SK-N-SH treated with all-trans-retinoic acid at 6 μM for 48 hours (cell line): ENCODE measurements at regions not wholly inside any gene's neighbourhood (a gene's known extent, or its start where the extent isn't known, plus 50 kb on each side); places are given as distances from the start of the nearest gene placed in this dataset.

Source experiments
- ATAC-seq: fragments of 200-7000 bp; cut with Tn5 transposase; 3 replicates; pipeline ENCODE4 v1.9.1; 2020; ENCODE audit warnings: mild to moderate bottlenecking, moderate library complexity
- ARNTL ChIP-seq: fragments of 450-650 bp; formaldehyde crosslinking; IDR thresholded peaks from 2 replicates; pipeline ENCODE4 v1.5.0; 2020; ENCODE audit warnings: low read depth, mild to moderate bottlenecking, moderate library complexity, borderline replicate concordance
- BACH2 ChIP-seq: fragments of 250-450 bp; sonication (Bioruptor Pico); IDR thresholded peaks from 2 replicates; pipeline ENCODE4 v1.9.0; 2021; ENCODE audit warnings: mild to moderate bottlenecking, borderline replicate concordance
- CSDC2 ChIP-seq: fragments of 250-450 bp; sonication (Bioruptor Pico); IDR thresholded peaks from 2 replicates; pipeline ENCODE4 v1.5.0; 2020; ENCODE audit warnings: mild to moderate bottlenecking, moderate library complexity
- ESRRG ChIP-seq: fragments of 250-450 bp; sonication (Bioruptor Pico); IDR thresholded peaks from 2 replicates; pipeline ENCODE4 v1.6.1; 2021; ENCODE audit warnings: mild to moderate bottlenecking
- OSR1 ChIP-seq: fragments of 250-450 bp; sonication (Bioruptor Pico); IDR thresholded peaks from 2 replicates; pipeline ENCODE4 v1.8.0; 2022; ENCODE audit warnings: moderate library complexity, mild to moderate bottlenecking, inconsistent platforms
- PPARA ChIP-seq: fragments of 250-450 bp; sonication (Bioruptor Pico); IDR thresholded peaks from 2 replicates; pipeline ENCODE4 v1.5.0; 2020; ENCODE audit warnings: mild to moderate bottlenecking, borderline replicate concordance
- RARB ChIP-seq: fragments of 250-450 bp; sonication (Bioruptor Pico); IDR thresholded peaks from 2 replicates; pipeline ENCODE4 v1.8.0; 2021; ENCODE audit warnings: mild to moderate bottlenecking, moderate library complexity
- SNAI2 ChIP-seq: fragments of 250-450 bp; sonication (Bioruptor Pico); IDR thresholded peaks from 2 replicates; pipeline ENCODE4 v1.5.0; 2020; ENCODE audit warnings: mild to moderate bottlenecking, moderate library complexity
- TCF4 ChIP-seq: fragments of 250-450 bp; sonication (Bioruptor Pico); IDR thresholded peaks from 2 replicates; pipeline ENCODE4 v1.8.0; 2021; ENCODE audit warnings: mild to moderate bottlenecking, moderate library complexity, borderline replicate concordance
- TOX ChIP-seq: fragments of 250-450 bp; sonication (Bioruptor Pico); IDR thresholded peaks from 2 replicates; pipeline ENCODE4 v1.8.0; 2021; ENCODE audit warnings: mild to moderate bottlenecking, moderate library complexity, borderline replicate concordance
- ZC3H10 ChIP-seq: fragments of 250-450 bp; sonication (Bioruptor Pico); IDR thresholded peaks from 2 replicates; pipeline ENCODE4 v1.5.1; 2021; ENCODE audit warnings: mild to moderate bottlenecking, moderate library complexity
- ZFP3 ChIP-seq: fragments of 250-450 bp; sonication (Bioruptor Pico); IDR thresholded peaks from 2 replicates; pipeline ENCODE4 v1.5.0; 2020; ENCODE audit warnings: mild to moderate bottlenecking, moderate library complexity
- ZFP30 ChIP-seq: fragments of 450-650 bp; formaldehyde crosslinking; IDR thresholded peaks from 2 replicates; pipeline ENCODE4 v1.5.0; 2022; ENCODE audit warnings: mild to moderate bottlenecking, moderate library complexity
- ZNF70 ChIP-seq: fragments of 450-650 bp; formaldehyde crosslinking; IDR thresholded peaks from 2 replicates; pipeline ENCODE4 v1.5.0; 2020; ENCODE audit warnings: mild to moderate bottlenecking, moderate library complexity
- TF ChIP-seq, protein P1 (sequence below): fragments of 250-450 bp; sonication (Bioruptor Pico); IDR thresholded peaks from 2 replicates; pipeline ENCODE4 v1.5.1; 2020; ENCODE audit warnings: low read depth, mild to moderate bottlenecking, moderate library complexity
- TF ChIP-seq, protein P2 (sequence below): fragments of 250-450 bp; sonication (Bioruptor Pico); IDR thresholded peaks from 2 replicates; pipeline ENCODE4 v1.8.0; 2021; ENCODE audit warnings: low read depth, mild to moderate bottlenecking, moderate library complexity, borderline replicate concordance
- TF ChIP-seq, protein P3 (sequence below): fragments of 250-450 bp; sonication (Bioruptor Pico); IDR thresholded peaks from 2 replicates; pipeline ENCODE4 v1.8.0; 2020; ENCODE audit warnings: mild to moderate bottlenecking, moderate library complexity, borderline replicate concordance
- TF ChIP-seq, protein P4 (sequence below): fragments of 250-450 bp; sonication (Bioruptor Pico); IDR thresholded peaks from 2 replicates; pipeline ENCODE4 v1.5.1; 2021; ENCODE audit warnings: mild to moderate bottlenecking, moderate library complexity
- TF ChIP-seq, protein P5 (sequence below): fragments of 250-450 bp; sonication (Bioruptor Pico); IDR thresholded peaks from 2 replicates; pipeline ENCODE4 v1.5.0; 2020; ENCODE audit warnings: mild to moderate bottlenecking, moderate library complexity

DNA sequence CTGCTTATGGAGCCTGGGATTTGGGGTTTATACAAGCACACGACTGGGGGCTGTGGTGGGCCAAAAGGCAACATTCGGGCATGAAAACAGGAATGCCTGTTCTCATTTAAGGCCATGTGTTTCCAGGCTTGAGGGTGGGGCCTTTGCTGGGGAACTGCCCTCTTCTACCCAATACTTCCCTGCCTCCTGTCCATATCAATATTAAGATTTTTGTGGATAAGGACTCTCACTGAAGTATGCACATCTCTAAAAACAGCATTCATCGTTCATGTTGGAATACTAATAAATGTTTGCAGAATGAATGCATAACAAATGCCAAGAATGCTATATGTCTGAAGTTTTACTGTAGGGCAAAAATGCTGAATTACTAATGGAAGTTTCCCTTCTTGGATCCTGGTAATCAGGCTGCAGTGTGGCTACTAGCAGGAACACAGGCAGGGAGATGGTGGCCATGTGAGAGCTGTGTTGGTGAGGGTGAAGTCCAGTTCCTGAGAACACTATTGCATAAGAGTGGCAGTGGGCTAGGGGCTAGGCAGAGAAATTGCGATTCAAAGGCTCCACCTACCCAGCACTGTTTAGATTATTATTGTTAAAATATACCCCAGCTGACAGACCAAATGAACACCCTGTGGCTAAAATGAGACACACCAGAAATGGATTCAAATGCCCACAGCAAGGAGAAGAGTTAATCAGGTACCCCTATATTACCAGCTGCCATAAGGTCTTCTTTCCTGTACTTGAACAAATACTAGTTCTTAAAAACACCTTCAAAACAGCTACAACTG is 644.3 kb downstream of the EPM2A start:
- no peak for TF ChIP-seq SNAI2
- TF ChIP-seq ZFP30 (CRISPR knock-in tag): no peak
- no peak for TF ChIP-seq OSR1 (CRISPR knock-in tag)
- no peak for TF ChIP-seq TOX
- TF ChIP-seq PPARA (CRISPR knock-in tag): no peak
- TF ChIP-seq, protein P1, sequence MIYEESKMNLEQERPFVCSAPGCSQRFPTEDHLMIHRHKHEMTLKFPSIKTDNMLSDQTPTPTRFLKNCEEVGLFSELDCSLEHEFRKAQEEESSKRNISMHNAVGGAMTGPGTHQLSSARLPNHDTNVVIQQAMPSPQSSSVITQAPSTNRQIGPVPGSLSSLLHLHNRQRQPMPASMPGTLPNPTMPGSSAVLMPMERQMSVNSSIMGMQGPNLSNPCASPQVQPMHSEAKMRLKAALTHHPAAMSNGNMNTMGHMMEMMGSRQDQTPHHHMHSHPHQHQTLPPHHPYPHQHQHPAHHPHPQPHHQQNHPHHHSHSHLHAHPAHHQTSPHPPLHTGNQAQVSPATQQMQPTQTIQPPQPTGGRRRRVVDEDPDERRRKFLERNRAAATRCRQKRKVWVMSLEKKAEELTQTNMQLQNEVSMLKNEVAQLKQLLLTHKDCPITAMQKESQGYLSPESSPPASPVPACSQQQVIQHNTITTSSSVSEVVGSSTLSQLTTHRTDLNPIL (CRISPR knock-in tag): no peak
- TF ChIP-seq ZNF70 (CRISPR knock-in tag): no peak
- no peak for TF ChIP-seq RARB (CRISPR knock-in tag)
- TF ChIP-seq, protein P2, sequence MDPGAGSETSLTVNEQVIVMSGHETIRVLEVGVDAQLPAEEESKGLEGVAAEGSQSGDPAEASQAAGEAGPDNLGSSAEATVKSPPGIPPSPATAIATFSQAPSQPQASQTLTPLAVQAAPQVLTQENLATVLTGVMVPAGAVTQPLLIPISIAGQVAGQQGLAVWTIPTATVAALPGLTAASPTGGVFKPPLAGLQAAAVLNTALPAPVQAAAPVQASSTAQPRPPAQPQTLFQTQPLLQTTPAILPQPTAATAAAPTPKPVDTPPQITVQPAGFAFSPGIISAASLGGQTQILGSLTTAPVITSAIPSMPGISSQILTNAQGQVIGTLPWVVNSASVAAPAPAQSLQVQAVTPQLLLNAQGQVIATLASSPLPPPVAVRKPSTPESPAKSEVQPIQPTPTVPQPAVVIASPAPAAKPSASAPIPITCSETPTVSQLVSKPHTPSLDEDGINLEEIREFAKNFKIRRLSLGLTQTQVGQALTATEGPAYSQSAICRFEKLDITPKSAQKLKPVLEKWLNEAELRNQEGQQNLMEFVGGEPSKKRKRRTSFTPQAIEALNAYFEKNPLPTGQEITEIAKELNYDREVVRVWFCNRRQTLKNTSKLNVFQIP (CRISPR knock-in tag): no peak
- TF ChIP-seq ZC3H10 (CRISPR knock-in tag): no peak
- no peak for TF ChIP-seq ESRRG (CRISPR knock-in tag)
- no peak for TF ChIP-seq BACH2 (CRISPR knock-in tag)
- TF ChIP-seq, protein P3, sequence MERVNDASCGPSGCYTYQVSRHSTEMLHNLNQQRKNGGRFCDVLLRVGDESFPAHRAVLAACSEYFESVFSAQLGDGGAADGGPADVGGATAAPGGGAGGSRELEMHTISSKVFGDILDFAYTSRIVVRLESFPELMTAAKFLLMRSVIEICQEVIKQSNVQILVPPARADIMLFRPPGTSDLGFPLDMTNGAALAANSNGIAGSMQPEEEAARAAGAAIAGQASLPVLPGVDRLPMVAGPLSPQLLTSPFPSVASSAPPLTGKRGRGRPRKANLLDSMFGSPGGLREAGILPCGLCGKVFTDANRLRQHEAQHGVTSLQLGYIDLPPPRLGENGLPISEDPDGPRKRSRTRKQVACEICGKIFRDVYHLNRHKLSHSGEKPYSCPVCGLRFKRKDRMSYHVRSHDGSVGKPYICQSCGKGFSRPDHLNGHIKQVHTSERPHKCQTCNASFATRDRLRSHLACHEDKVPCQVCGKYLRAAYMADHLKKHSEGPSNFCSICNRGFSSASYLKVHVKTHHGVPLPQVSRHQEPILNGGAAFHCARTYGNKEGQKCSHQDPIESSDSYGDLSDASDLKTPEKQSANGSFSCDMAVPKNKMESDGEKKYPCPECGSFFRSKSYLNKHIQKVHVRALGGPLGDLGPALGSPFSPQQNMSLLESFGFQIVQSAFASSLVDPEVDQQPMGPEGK (CRISPR knock-in tag): no peak
- TF ChIP-seq, protein P4, sequence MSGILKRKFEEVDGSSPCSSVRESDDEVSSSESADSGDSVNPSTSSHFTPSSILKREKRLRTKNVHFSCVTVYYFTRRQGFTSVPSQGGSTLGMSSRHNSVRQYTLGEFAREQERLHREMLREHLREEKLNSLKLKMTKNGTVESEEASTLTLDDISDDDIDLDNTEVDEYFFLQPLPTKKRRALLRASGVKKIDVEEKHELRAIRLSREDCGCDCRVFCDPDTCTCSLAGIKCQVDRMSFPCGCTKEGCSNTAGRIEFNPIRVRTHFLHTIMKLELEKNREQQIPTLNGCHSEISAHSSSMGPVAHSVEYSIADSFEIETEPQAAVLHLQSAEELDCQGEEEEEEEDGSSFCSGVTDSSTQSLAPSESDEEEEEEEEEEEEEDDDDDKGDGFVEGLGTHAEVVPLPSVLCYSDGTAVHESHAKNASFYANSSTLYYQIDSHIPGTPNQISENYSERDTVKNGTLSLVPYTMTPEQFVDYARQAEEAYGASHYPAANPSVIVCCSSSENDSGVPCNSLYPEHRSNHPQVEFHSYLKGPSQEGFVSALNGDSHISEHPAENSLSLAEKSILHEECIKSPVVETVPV (CRISPR knock-in tag): no peak
- no peak for TF ChIP-seq TCF4 (CRISPR knock-in tag)

DNA sequence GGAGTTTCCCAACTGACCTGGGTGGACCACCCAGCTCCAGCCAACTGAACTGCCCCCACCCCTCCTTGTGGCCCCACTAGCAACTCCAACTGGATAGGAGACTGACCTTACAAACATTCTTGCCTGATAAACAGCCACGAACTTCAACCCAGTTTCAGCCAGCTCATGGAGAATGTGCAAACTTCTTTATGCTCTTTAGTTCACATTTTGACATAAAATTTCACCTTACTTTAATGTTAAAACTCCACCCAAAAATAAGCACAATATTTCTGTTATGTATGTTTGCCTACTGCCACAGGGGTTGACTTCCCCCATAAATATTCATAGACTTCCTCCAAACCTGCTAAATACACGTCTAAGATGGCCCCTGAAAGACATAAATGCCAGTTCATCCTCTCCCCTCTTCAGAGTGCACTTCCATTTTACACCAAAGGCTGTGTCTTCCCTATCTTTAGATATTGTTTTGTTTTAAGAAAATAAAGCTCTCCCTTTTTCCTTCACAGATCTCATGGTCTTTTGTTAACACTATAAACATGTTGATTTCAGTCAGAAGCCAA is 643.7 kb downstream of the EPM2A start:
- no peak for TF ChIP-seq PPARA (CRISPR knock-in tag)
- TF ChIP-seq, protein P2 (CRISPR knock-in tag): no peak
- no peak for TF ChIP-seq CSDC2
- TF ChIP-seq, protein P1 (CRISPR knock-in tag): no peak
- no peak for TF ChIP-seq ZFP3
- TF ChIP-seq ESRRG (CRISPR knock-in tag): no peak
- no peak for TF ChIP-seq ARNTL
- no peak for TF ChIP-seq RARB (CRISPR knock-in tag)
- TF ChIP-seq, protein P5, sequence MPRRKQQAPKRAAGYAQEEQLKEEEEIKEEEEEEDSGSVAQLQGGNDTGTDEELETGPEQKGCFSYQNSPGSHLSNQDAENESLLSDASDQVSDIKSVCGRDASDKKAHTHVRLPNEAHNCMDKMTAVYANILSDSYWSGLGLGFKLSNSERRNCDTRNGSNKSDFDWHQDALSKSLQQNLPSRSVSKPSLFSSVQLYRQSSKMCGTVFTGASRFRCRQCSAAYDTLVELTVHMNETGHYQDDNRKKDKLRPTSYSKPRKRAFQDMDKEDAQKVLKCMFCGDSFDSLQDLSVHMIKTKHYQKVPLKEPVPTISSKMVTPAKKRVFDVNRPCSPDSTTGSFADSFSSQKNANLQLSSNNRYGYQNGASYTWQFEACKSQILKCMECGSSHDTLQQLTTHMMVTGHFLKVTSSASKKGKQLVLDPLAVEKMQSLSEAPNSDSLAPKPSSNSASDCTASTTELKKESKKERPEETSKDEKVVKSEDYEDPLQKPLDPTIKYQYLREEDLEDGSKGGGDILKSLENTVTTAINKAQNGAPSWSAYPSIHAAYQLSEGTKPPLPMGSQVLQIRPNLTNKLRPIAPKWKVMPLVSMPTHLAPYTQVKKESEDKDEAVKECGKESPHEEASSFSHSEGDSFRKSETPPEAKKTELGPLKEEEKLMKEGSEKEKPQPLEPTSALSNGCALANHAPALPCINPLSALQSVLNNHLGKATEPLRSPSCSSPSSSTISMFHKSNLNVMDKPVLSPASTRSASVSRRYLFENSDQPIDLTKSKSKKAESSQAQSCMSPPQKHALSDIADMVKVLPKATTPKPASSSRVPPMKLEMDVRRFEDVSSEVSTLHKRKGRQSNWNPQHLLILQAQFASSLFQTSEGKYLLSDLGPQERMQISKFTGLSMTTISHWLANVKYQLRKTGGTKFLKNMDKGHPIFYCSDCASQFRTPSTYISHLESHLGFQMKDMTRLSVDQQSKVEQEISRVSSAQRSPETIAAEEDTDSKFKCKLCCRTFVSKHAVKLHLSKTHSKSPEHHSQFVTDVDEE: no peak
- no peak for TF ChIP-seq BACH2 (CRISPR knock-in tag)
- TF ChIP-seq SNAI2: no peak
- TF ChIP-seq, all 23 proteins: peak for 0
- ATAC-seq: no peak

More for the DNA sequence above, 644.3 kb downstream of the EPM2A start:
- no peak for ATAC-seq
